ENCODE measurements at regions not wholly inside any gene's neighbourhood (a gene's known extent, or its start where the extent isn't known, plus 50 kb on each side); places are given as distances from the start of the nearest gene placed in this dataset.
"Not testable (repeated sequence)": the region's sequence is repeated elsewhere in the genome, so short reads cannot be mapped to it uniquely, and the experiment has no call there.

DNA sequence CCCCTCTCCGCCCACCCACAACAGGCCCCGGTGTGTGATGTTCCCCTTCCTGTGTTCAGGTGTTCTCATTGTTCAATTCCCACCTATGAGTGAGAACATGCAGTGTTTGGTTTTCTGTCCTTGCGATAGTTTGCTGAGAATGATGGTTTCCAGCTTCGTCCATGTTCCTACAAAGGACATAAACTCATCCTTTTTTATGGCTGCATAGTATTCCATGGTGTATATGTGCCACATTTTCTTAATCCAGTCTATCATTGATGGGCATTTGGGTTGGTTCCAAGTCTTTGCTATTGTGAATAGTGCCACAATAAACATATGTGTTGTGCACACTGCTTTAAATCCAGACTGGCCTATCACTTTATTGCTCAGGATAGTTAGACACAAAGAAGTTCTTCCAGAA, 309.1 kb downstream of the MTX2 start:
- DNase-seq: not testable (repeated sequence)

DNA sequence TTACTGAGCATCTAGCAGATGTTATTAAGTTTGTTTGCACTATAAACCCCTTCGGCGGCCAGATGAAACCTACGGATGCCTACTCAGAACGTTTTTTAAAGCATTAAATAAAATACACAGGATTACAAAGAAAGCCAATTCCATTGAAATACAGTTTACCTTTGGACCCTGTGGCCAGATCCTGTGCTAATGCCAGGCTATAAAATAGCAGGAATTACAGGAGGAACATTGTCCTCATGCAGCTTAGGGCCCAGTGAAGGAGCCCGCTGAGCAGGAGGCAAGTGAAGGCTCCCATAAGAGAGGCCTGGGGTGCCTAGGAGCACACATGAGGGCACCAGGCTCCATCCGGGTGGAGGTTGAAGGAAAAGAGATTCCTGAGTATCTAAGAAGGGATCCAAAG, 310.4 kb downstream of the MTX2 start:
- no peak for DNase-seq

DNA sequence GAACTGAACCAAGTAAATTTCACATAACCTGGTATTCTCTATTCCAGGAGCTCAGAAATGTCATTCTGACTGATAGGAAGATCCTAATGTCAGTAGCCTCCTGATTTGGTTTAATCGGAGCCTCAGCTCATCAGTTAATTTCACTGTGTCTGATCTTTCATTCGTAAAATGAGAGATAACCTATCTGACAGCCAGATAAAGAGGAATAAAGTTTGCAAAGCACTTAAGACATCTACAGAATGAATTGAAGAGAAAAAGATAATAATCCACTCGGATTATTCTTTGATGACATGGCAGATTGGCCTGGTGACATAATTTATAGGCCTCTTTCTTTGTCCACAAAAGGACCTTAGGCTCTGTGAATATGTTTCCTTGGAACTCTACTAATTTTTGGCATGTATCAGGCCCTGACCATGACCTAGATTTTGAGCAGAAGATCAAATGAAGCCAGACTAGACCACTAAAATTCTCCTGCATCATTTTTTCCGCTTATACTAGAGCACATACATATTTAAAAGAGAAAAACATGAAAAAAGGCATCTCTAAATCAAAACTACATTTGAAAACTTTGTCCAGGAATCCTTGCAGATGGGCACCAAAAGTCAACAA, 312.4 kb downstream of the MTX2 start:
- DNase-seq: no peak

DNA sequence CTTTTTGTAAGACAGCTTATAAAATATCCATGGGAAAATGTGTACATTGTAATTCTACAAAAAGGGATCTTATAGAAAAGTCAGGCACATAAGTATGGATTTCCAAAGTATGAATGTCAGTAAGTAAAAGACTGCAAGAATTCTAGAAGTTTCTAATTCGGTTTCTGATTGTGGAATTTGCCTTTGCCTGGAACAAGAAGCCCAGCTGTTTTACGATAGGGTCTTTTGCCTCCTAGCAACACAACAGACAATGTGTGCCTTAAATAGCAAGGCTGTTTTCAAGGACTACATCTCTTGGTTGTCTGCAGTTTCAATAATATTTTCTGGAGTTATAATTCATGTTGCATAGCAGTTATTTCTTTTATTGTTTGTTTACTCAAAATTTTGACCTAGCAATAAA, 312.9 kb downstream of the MTX2 start:
- DNase-seq: no peak

DNA sequence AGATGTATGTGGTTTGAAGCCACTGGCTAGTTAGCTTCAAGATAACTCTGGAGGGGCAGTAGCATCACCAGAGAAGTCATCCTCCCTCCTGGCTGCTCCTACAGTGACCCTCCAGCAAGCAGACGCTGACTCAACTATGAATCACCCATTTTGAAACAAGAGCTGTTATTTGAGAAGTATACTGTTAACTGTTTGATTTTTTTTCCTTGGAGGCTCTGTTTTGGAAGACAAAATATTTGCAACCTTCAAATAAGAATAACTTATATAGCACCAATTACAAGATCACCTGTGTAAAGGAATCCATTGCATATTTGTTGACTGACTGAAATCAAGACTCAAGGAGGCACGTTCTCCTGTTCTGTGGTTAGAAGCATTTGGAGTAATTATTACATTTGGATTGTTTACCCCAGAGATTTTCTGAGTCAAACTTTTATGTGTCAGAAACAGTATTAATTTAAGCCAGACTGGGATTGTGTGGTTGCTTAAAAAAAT, 313.8 kb downstream of the MTX2 start:
- no peak for DNase-seq

DNA sequence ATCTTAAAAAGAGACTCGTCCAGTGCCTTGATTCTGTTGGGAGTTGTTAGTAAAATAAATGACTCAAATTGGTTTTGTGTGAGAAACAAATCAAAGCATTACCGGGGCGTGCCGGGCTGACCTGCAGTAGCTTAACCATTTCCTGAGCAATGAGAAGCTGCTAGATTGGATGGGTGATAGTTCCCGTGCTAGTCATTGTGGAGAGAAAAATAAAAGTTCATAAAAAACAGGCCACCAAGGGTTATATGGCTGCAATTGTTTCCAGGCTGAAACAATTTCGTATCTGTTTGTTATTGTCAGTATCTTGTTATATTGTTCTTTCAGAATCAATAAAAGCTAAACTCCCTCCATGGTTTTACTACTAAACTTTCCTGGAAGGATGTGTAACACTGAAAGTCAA, 314.4 kb downstream of the MTX2 start:
- no peak for DNase-seq

DNA sequence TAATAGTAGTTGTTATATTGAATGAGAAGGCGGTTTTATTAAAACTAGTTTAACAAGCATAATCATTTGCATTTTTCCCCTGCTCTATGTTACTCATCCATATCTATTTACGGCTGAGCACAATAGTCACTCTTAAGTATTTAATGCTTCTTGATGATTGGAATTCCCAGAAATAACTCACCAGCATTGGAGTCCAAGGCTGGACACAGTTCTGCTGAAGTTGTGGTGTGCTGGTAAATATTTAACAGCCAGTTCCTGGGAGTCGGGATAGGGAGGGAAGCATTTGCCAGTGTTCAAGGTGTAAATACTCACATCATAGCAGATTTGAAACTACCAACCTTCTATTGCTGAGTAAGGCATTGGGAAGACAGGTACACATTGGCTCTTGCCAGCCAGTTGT, 315.1 kb downstream of the MTX2 start:
- DNase-seq: no peak

DNA sequence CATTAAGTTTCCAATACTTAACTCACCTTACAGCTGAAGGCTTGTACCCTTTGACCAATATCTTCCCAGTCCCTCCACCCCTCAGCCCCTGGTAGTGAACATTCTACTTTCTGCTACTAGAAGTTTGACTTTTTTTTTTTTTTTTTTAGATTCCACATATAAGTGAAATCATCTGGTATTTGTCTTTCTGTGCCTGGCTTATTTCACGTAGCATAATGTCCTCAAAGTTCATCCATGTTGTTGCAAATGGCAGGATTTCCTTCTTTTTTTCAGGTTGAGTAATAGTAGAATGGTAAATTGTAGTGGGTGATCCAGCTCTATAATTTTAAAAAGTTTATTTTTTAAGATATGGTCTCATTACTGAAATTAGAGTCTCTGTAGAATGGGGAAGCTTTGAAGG, 316.0 kb downstream of the MTX2 start:
- DNase-seq: no peak

DNA sequence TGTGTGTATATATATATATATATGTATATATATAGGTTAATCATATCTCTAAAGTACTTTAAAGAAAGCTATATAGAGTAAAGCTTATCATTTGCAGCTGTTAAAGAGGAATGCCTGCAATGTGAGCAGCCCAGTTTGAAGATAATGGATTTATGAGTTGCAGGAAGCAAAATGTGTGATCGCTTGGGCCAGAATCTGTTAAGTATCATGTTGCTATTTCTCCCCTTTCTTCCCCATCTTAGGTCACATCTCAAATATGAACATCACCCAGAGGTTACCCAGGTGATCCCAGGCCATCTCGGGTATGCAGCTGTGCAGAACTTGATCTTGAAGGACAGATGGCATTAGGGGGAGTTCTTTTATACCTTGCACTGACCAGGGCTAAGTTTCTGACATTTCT, 316.5 kb downstream of the MTX2 start:
- no peak for DNase-seq

DNA sequence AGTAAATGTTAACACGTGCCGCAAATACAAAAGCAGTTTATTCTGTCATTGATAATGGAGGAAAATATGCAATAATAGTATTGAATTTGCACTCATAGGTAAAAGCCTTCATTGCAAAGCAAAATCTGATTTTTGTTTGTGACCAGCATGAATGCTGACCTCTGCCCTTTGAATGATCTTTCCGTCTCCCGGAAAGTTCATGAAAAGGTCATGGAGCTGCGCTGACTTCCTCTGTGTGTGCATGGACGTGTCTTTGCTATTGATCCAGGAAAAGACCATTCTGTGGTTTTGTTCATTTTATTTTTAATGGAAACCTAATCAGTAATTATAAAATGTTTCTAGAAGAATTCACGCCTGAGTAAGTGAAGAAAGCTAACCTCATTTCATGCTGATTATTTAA, 320.0 kb downstream of the MTX2 start:
- DNase-seq: no peak

DNA sequence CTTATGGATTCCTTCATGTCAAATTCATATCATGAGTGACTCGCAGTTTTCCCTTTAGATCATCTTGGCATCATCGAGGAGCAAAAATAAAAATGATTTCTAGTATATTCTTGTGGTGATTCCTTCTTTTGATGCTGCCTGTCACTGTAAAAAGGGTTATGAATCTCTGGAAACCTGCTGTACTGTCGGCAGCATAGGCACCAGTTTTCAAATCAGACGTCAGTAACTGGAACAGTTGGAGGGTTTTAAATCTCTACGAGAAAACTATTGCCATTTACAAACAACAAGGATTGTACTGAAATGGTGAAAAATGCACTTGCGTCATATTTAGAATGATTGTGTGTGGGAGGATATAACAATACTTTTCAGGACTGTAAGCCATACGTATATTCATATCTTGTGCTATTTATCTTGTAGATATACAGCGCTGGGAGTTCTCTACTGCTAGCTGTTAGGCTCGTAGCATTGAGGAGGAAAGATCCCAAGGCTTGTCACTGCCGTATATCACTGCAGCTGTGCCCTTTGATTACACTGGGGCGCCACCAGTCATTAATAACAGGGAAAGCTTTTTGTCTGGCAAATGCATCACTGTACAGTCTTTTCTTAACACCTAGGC, 320.7 kb downstream of the MTX2 start:
- DNase-seq: no peak

DNA sequence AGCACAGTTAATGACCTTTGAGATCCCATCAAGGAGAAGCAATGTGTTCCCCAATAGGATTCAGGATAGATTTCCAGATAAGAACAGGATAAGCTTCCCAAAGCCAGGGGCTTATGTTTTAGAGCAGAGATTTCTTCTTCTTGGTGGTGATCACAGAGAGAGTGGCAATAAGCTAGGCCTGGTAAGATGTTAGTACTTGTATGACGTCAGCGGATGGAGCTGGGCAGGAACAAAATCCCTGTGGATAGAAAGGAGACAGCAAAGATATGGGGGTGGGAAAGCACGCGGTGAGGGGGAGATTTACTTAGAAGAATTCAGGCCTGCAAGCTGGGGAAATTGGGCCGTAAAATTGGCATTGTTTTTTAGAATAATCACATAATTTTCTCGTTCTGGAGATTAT, 323.0 kb downstream of the MTX2 start:
- no peak for DNase-seq

DNA sequence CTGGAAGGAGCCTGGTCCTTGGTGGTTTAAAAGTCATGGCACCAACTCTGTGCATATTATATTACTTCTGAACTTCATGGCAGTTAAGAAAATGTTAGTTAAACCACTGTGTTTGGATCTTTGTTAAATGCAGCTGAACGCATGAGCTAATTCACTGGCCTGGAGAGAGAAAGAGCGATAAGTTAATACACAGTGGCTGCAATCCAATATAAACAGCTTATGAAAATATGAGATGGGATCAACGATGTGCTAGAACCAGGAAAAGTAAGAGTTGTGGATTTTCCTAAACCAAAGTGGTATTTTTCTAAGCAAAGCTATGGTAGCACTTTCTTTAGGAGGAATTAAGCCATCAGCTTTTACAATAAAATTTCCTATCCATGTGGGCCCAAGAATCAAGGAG, 326.7 kb downstream of the MTX2 start:
- no peak for DNase-seq

DNA sequence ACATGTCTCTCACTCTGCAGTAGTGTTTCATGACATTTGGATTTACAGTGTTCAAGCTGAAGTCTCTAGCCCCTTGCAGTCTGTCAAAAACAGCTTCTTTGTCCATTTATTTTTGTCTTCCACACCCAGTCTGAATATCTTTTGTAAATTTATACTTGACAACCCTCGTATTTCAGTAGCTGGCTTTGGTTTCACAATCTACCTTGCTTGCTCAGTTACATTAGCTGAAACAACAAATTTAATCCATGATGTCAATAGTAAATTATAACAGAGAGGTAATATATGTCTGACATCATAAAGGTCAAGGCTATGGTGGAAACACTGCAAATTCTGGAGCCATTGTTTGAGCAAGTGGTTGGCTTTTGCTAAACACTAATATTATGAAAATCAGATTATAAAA, 328.7 kb downstream of the MTX2 start:
- DNase-seq: no peak

DNA sequence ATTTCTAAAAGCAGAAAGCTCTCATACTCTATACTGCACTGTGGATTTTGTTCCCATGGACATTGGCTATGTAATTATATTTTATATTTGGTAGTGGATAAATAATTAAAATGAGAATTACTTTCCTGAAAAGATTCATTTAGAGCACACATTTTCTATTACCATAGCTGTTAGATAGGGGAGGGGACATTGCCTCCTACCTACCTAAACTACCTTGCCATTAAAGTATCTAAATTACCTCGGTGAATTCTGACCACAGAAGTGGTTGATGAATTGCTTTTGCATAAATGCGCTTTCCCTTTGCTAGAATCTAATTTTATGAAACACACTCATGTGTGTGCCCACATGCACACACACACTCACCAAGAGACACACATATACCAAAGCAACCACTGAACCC, 329.1 kb downstream of the MTX2 start:
- no peak for DNase-seq

DNA sequence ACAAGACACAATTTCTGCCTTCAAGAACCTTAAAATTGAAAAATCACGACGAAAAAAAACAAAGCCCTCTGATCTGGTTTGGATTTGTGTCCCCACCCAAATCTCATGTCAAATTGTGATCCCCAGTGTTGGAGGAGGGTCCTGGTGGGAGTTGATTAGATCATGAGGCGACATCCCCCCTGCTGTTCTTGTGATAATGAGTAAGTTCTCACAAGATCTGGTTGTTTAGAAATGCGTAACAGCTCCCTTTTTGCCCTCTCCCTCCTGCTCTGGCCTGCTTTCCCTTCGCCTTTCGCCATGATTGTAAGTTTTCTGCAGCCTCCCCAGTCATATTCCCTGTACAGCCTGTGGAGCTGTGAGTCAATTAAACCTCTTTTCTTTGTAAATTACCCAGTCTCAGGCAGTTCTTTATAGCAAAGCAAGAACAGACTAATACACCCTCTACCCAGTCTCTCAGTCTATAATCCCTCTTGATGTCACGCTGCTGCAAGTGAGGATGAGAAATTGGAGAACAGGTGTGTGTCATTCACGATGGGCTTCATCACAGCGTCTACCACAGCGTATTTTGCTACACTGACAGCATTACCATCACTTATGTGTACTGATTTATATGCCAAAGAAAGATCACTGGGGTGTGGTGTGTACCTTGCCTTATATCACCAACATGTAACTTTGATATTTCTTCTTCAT, 330.7 kb downstream of the MTX2 start:
- no peak for DNase-seq

DNA sequence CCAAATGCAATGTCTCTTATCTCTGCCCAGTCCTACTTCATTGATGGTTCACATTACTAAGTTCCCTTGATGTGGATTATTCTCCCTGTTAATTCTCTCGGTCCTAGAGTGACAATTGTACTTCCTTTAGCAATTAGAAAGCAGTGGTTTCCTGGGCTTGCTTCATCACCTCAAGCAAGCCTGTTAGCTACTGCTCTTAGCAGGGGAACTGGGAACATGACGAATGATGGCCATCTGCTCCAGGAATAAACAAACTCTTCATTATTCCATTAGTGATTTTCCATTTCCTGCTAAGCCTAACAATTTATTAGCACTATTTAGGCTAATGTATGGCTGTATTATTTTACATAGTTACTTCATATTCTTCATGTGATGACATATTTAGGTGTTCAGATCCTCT, 331.8 kb downstream of the MTX2 start:
- no peak for DNase-seq

DNA sequence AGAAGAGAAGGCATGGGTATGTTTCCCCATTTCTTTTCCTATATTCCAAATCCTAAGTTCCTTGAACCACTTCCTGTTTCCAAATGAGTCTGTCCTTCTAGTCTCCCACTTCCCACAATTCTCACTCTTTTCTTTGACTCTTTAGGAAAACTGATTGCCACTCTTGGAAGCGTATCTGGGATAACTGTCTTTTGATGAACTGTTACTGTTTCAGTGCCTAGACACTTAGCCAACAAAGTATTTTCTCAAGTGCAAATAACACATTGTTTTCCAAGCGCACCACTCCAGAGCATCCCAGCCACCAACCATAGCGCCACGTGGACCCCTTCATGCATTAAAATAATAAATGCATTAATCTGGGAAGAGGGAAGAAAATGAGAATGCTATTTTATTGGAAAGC, 342.8 kb downstream of the MTX2 start:
- no peak for DNase-seq

DNA sequence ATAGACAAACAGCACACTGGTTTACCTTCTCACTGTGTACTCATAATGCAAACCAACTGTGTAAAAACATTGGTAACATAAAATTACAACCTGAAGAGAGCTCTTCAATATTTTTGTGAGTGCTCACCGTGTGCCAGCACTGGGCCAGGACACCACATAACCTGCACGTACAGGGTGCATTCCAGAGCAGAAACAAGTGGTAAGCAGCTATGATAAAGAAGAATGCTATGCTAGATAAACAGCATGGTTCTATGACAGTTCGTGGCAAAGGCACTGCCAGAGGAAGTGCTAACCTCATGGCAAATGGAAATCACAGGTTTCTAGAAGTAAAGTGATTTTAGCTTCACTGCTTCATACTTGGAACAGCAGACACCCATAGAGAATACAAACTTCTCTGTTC, 343.5 kb downstream of the MTX2 start:
- no peak for DNase-seq

DNA sequence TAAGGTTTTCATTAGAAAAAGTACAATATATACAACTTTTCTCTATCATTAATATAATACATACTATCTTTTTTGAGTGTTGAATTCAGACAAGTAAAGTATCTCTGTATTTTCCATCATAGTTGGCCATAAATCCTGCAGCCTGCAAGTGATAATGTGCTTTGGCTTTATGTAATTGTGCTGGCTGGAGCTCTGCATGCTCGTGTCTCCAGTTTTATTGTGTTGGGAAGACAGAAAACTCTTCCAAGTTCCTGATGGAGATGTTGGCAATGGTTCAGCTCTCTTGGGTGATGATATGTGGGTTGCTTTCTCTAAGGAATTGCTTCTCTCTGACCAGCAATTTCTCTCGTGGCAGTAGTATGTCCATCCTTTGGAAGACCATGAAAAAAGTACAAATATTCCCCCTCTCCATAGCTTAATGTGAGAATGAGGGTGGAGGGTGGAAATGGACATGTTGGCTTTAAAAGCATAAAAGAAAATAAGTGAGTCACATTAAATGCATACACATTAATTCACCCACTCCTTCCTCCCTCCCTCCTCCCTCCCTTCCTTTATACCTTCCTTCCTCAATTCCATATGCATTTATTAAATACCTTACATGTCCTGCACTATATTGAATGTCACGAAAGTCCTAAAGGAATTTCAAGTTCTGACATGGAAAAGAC, 344.2 kb downstream of the MTX2 start:
- DNase-seq: no peak

DNA sequence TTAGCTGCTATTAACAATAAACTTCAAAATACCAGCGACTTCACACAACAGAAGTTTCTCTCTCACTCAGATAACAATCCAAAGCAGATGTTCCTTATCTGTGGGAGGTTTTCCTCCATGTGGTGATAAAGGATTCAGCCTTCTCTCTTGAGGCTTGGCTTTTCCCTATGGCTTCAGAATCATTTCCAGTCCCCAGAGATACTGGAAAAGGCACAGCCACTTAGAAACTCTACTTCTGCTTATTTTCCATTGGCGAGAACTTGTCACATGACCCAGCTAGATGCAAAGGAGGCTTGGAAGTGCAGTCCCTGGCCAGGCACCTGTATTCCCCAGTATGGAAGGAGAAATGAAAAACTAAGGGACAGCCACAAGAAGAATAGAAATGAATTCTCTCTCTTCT, 344.8 kb downstream of the MTX2 start:
- DNase-seq: no peak

DNA sequence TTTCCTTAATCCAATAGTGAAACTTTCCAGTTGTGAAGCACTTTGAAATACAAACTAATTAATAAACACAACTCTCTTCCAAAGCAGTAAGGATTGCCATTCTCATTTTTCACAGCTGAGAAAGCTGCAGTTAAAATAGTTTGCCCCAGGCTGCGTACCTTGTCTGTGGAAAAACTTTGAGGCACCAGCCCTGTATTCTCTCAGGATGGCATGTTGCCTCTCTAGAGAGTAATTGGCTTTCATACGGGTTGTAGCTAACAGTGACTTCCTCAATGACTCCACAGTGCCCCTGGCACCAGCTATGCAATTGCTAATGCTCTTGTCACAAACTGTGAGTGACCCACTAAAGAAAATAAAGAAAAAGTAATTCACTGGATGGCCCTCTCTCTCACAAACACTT, 345.7 kb downstream of the MTX2 start:
- DNase-seq: no peak

DNA sequence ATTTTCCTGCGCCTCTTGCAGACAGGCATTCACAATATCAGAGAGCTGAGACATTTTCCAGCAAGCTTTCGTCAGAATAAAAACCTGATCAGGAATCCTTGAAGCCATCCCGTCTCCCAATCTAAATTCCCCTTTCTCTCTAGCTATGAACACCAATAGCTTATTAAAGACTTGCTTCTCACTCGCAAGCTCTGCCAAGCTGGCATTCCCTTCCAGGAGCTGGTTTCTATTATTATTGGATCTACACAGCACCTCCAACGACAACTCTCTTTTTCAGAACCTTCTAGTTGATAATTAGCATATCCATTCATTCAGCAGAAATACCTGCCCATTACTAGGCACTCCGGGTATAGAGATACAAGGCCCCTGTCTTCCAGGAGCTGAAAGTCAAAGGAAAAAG, 350.3 kb downstream of the MTX2 start:
- DNase-seq: no peak

DNA sequence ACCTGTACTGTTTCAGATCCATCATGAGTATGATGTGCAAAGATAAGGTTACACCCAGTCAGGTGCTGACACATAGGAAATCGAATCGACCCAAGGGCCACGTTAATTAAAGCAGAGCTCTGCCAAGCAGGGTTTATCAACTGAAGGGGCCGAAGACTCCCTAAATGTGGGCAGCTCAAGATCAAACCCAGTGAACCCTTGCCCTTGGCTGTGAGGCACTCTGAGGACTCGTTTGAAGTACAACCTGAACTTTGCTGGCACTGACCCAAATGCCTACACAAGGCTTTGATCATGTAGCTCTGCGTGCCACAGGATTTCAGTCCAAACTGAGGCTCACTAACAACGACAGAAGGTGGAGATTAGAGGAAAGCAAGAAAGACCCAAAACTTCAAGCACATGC, 352.1 kb downstream of the MTX2 start:
- DNase-seq: no peak

All from CD4-positive, alpha-beta T cell treated with Interleukin-12 subunit alpha and Interleukin-12 subunit beta, for 1 hour (primary cell).